H1 (cell line): ENCODE measurements at regions not wholly inside any gene's neighbourhood (a gene's known extent, or its start where the extent isn't known, plus 50 kb on each side); places are given as distances from the start of the nearest gene placed in this dataset.

ENCODE experiments used
- BRCA1 ChIP-seq: IDR thresholded peaks from 2 replicates; pipeline ENCODE4 v1.6.1; 2012; ENCODE audit warnings: low read depth, low read length, improper control_type of control experiment
- HDAC2 ChIP-seq, 2 experiments: fragments of 300-600 bp in 1 of 2; sonication (generic) in 1 of 2; IDR thresholded peaks; 2 replicates each; pipeline ENCODE4 v1.6.1; 2011 to 2012; ENCODE audit warnings: low read depth in 2 of 2, low read length in 2 of 2, mild to moderate bottlenecking in 2 of 2, moderate library complexity in 2 of 2, borderline replicate concordance in 1 of 2, inconsistent platforms in 1 of 2
- KDM4A ChIP-seq: IDR thresholded peaks from one replicate; pipeline ENCODE4 v1.7.1; 2012; ENCODE audit warnings: low read depth, mild to moderate bottlenecking, moderate library complexity, low read length, inconsistent platforms; ENCODE audit not compliant: severe bottlenecking
- POLR2AphosphoS5 ChIP-seq: IDR thresholded peaks from 2 replicates; pipeline ENCODE4 v1.6.1; 2011; ENCODE audit warnings: low read depth, low read length
- RXRA ChIP-seq: IDR thresholded peaks from 2 replicates; pipeline ENCODE4 v1.6.1; 2011; ENCODE audit warnings: low read depth, mild to moderate bottlenecking, low read length, moderate library complexity; ENCODE audit not compliant: insufficient read depth
- SIX5 ChIP-seq: IDR thresholded peaks from 2 replicates; pipeline ENCODE4 v1.6.1; 2011; ENCODE audit warnings: mild to moderate bottlenecking, low read depth, low read length

DNA sequence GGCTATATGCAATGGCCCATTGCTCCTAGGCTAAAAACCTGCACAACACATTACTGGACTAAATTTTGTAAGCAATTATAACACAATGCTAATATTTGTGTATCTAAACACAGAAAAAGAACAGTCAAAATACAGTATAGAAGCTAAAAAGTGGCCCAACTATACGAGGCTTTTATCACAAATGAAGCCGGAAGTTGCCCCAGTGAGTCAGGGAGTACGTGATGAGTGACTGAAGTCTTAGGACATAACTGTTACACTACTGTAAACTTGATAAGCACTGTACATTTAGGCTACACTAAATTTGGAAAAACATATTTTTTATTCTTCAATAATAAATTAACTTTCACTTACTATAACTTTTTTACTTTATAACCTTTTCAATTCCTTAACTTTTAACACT lies 105.2 kb upstream of the PRR16 start (continued):
- TF ChIP-seq HDAC2 (IDR thresholded peaks at IDR 0.05; ENCODE audit: borderline replicate concordance in 1 of 2, low read depth in 2 of 2, low read length in 2 of 2) (no peak), RXRA (no peak), SIX5 (no peak), KDM4A (no peak), POLR2AphosphoS5 (no peak), BRCA1 (no peak)
